Skin of body (tissue), 1 donor: ENCODE measurements at regions not wholly inside any gene's neighbourhood (a gene's known extent, or its start where the extent isn't known, plus 50 kb on each side); places are given as distances from the start of the nearest gene placed in this dataset.
"Not testable (repeated sequence)": the region's sequence is repeated elsewhere in the genome, so short reads cannot be mapped to it uniquely, and the experiment has no call there.

Experiments used
- DNase-seq: peaks from one replicate; lab custom pipeline; 2025; lab: John Stamatoyannopoulos, UW

DNA sequence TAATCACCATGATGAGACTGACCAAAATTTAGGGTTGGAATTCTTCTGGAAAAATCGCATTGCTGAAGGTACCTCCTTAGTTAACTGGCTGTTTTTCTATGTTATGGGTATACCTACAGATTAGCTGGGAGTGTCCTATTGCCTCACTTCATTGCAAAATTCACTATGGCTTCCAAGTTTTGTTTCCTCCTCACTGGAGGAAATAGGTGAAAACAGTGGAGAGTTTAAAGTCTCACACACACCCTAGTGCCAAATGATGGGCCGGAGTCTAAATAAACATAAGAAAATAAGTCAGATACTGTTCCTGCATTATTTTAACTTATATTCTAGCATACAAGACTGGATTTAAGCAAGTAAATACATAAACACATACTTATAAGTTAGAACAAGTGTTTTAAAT is 98.2 kb downstream of the AHR start:
- no peak for DNase-seq

DNA sequence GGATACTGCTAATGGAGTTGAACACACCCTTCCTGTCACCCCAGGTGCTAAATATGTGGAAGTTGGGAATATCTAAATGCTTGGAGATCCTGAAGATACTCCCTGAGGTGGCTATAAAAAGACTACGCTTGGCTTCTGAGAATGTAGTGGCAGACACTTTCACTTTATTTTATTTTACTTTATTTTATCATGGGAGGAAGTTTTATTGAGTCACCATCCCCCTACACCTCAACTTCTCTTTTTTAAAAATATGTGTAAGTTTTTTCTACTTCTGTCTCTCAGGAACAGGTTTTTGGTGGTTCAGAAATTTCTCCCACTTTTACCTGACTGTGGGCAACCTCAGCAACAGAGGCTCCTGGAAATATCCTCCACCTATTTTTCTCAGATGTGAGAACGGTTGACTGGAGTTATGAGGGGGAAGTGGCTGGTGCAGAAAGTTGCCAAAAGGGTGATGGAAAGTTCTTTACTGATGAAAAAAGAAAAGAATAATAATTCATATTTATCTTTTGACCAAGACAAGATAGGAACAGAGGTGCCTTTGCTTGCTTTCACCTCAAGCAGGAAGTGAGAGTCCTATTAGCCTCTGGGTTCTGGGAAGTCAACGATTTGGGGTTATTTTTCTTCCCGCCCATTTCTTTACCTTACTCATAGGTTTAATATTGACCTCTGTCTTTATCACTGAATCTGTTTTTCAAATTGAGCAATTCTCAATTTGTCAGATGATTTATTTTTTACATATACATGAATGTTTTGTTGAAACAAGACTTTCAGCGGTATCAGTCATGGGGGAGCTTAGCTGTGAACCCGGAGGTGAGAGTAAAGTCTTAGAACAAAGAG is 103.6 kb downstream of the AHR start:
- DNase-seq = no peak

DNA sequence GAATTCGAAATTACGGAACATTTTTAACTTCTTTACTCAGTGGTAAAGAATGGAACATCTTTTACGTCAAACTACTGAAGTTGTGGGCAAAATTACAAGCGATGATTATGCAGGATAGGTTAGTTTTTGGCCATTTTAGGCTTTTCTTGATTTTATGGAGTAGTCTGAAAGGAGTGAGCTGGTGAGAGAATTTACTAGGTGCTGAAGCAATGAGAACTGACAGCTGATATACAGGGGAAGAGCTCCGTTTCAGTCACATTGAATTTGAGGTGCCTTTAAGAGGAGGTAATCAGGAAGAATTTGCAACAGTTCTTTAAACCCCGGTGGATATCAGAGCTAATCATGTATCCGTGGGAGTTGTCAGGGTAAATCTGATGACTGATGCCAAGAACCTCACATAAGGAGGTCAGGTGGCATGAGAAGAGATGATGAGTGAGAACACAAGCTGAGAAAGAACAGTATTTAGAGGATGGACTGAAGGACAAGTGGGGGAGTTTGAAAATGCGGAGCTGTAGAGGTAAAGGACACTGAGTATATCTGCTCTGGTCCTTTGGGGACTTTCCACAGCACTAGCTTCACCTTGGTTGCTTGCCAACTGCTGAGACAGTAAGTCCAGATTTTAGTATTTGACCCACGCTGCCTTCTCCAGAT is 104.3 kb downstream of the AHR start:
- DNase-seq = no peak

DNA sequence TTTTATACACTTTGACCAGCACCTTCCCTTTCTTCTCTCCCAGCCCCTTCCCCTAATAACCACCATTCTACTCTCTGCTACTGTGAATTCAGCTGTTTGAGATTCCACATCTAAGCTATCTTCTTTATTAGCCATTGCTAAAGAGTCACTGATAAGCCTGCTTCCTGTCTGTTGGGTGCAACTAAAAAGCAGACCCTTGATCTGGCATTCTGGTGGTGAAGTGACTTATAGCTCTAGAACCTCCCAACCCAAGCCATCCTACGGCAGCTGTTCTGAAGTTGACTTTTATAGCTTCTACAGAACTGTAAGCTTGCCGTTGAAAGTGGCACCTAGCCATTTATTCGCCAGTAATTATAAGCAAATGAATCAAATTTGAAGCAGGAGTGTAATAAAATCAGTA is 105.6 kb downstream of the AHR start:
- DNase-seq = no peak

DNA sequence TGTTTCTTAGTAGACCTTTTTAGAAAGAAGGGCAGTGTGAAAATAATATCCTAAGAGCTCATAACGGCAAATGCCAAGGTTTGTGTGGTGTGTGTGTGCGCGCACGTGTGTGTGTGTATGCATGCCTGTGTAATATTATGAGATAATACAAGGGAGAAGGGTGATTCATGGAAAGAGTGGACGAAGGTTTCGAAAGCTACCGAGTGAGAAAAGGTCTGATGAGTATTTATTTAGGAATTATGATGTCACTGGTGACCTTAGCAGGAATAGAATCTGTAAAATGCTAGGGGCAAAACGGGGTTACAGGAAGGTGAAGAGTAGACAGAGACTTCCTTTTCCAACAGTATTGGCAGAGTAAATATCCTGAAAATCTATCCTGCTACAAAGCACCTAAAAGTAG is 107.3 kb downstream of the AHR start:
- no peak for DNase-seq

DNA sequence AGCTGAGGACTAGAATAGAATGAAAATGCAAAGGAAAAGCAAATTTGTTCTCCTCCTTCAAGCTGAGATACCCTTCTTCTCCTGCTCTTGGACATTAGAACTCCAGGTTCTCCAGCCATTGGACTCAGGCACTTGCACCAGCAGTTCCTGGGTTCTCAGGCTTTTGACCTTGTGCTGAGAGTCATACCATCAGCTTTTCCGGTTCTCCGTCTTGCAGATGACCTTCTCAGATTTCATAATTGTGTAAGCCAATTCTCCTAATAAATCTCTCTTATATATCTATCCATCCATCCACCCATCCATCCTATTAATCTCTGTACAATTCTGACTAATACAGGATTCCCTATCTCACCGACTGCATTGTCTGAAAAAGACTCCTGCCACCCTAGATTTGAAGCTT is 108.3 kb downstream of the AHR start:
- DNase-seq = no peak

DNA sequence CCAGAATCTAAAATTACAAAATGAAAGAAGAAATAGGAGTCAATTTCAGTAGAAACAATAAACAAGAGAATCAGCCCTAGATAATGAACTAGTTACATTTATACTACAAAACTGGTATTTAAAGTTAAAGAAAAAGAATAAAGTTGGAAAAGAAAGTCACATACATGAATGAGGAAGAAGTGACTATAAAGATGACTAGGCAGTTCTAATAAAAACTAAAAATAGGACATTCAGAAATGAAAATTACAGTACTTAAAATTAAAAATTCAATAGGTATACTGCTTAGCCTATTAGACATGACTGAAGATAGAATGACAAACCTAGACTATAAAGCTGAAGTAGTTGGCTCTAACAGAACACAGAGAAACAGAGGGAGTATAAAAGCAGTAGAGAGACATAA is 108.8 kb downstream of the AHR start:
- no peak for DNase-seq

DNA sequence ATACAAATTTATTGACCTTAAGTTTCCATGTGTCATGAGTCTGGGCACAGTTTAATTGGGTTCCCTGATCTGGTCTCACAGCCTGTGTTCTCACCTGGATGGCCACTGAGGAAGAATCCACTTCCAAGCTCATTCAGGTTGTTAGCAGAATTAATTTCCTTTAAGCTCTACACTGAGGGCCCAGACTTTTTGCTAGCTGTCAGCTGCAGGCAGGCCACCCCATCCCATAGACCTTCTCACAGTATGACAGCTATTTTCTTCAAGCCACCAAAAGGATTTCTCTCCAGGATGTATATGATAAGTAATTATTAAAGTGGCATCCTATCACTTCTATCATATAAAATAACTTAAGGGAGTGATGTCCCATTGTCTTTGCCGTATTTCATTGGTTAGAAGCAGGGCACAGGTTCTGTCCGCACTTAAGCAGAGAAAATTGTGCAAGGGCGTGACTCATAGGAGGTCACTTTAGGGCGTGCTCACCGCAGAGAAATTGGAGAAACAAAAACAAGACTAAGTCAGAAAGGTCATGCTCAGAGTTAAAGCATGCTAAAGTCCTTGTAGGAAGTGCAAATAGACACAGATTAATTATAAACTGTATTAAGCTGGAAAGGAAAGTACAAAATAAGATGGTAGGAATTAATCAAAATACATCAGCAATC is 109.9 kb downstream of the AHR start:
- no peak for DNase-seq

DNA sequence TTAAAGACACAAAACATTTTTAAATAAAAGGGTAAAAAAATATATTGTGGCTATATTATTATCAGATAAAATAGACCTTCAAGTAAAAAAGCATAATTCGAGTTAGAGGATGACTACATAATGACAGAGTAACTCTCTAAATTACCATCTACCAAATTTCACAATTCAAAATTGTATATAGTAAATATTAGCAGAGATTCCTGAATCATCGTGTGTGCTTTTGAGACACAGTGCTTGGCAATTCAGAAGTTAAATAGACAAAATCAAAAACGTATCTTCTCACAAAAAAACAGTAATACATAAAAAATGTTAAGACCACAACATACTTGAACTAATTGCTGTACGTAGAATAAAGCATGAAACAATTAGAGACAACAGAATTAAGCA is 110.4 kb downstream of the AHR start:
- DNase-seq = no peak

DNA sequence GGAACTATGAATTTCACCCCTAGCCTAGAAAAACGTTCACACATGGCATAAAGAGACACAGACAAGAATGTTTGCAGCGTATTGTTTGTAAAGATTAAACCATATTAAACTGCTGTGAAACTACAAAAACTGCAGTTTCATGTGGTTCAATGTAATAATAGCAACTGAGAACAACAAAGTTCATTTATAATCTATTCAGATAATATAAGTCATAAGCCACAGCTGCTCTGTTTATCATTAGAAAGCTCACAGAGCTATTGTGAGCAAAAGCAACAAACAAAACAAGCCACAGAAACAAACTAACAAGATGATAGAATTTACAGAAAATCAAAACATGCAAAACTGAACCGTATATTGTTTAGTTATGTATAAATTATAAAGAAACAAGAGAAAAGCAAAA is 113.5 kb downstream of the AHR start:
- no peak for DNase-seq

DNA sequence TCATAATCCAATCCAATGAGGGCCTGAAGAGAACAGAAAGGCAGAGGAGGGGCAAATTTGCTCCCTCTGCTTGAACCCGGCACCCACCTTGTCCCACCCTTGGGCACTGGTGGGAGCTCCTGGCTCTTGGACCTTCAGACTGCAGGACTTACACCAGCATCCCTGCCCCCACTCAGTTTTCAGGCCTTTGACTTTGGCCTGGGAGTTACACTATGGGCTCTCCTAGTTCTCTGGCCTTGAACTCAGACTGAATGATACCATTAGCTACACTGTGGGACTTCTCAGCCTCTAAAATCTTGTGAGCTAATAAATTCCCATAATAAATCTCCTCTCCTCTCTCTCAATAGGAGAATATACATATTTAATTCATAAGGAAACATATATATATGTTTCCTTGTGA is 114.4 kb downstream of the AHR start:
- no peak for DNase-seq

DNA sequence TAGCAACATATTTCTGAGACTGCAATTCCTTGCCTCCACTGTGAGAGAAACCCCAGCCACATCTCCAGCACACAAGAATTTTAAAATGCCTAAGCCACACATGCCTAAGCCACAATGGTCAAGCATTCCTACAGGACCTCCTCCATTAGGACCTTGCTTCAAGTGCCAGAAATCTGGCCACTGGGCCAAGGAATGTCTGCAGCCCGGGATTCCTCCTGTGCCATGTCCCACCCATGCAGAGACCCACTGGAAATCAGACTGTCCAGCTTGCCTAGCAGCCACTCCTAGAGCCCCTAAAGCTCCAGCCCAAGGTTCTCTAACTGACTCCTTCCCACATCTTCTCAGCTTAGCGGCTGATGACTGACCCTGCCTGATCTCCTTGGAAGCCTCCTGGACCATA is 117.5 kb downstream of the AHR start:
- no peak for DNase-seq

DNA sequence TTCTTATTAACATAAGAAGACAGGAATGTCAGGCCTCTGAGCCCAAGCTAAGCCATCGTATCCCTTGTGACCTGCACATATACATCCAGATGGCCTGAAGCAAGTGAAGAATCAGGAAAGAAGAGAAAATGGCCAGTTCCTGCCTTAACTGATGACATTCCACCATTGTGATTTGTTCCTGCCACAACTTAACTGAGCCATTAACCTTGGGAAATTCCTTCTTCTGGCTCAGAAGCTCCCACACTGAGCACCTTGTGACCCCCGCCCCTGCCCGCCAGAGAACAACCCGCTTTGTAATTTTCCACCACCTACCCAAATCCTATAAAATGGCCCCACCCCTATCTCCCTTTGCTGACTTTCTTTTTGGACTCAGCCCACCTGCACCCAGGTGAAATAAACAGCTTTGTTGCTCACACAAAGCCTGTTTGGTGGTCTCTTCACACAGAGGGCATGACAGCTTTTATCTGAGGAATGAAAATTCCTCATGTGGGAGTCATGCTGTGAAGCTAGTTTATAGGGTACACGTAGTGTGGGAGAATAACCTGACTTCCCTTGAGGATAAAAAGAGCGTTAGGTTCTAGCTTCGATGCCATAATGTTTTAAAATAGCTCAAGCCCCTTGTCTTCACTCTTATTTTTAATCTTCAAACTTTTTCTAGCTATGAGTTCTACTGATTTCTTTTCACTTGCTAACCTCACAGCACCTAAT is 122.0 kb downstream of the AHR start:
- not testable (repeated sequence) for DNase-seq

DNA sequence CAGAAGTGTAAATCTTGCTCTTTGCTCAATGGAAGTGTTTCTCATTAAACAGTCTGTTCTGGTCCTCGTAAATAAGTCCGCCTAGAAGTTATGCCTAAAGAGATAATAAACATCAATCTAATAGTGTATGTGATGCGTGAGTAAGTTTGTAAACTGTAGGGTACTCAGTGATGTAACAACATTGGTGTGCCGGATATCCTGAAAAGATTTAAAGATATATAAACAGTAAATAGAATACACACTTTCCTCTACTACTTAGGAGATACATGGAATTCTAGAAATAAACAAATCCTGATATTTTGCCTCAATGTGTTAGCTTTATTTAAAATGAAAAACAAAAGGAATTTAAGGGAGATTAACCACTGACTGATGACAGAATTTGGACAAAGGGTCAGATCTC is 123.5 kb downstream of the AHR start:
- no peak for DNase-seq

DNA sequence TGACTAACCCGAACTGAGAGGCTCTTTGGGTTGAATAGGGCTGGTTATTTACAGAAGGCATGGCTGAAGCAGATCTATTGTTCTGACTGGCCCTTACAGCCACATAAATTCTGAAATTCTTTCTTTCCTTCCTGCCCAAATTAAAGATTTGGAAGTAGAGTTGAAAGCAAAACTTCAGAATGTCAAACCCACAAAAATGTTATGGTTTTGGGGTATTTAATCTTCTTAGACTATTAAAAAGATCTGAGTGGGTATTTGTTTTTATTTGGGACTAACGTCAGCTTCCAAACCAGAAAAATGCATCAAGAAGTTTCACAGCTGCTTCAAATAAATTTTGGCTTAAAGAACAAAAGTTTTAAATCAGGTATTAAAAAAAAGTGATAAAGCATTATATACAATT is 124.5 kb downstream of the AHR start:
- DNase-seq = no peak

DNA sequence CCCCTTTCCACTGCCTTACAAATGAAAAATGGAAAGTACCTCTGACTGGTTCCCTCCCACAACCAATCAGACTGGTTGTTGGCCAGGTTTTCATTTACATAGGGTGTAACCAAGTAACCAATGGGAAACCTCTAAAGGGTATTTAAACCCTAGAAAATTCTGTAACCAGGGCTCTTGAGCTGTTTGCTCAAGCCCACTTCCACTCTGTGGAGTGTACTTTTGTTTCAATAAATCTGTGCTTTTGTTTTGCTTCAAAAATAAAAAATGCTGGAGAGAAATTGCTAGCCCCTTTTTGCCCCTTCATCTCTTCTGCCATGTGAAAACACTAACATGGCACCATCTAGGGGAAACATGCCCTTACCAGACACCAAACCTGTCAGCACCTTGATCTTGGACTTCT is 129.5 kb downstream of the AHR start:
- DNase-seq = no peak

DNA sequence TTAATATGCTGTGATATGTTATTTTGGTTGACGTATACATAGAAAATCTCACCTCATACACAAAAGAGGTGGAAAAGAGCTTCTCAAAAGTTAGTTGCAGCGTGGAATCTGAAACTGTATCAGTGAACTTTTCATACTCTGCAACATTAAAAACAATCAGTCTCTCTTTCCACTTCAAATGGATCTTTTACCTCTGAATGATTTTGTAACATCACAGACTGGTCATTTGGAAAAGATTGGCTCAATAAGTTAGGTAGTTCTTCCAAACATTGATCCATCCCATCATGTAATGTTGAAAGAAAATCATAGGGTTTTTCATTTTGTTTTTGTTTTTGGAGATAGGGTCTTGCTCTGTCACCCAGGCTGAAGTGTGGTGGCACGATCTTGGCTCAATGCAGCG is 131.1 kb downstream of the AHR start:
- DNase-seq = no peak

DNA sequence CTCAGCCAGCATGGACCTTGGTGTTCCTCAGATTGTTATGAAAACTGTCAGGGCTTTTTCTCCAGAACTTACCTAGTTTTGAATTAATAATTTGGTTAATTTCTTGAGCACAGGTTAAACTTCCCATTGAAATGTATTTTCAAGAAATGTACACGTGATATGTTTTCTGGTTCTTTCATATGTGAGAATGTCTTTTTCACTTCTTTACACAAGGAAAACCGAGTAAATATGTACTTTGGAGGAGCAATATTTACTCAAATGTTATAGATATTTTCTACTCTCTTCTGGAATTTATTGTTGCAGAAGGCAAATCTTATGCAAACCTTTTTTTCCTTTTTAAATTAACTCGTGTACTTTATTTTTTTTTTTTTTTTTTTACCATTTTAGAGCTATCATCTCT is 134.3 kb downstream of the AHR start:
- no peak for DNase-seq

DNA sequence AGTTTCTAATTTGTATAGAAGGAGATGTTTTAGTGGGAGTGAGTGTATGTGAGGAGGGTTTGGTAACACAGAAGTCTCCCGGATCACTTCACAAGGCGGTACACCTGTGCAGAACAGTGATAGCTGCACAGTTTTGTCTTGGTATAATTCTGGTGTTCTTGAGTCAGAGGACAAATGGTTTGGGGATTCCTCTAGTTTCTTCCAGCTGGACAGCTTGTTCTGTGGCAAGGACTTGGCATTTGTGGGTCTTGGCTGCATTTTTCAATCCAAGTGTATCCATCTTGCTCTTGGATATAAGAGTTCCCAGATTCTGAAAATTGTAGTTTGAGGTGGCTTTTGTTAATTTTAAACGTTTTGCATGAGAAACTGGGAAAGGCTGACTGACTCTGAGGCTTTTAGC is 135.7 kb downstream of the AHR start:
- DNase-seq = no peak

DNA sequence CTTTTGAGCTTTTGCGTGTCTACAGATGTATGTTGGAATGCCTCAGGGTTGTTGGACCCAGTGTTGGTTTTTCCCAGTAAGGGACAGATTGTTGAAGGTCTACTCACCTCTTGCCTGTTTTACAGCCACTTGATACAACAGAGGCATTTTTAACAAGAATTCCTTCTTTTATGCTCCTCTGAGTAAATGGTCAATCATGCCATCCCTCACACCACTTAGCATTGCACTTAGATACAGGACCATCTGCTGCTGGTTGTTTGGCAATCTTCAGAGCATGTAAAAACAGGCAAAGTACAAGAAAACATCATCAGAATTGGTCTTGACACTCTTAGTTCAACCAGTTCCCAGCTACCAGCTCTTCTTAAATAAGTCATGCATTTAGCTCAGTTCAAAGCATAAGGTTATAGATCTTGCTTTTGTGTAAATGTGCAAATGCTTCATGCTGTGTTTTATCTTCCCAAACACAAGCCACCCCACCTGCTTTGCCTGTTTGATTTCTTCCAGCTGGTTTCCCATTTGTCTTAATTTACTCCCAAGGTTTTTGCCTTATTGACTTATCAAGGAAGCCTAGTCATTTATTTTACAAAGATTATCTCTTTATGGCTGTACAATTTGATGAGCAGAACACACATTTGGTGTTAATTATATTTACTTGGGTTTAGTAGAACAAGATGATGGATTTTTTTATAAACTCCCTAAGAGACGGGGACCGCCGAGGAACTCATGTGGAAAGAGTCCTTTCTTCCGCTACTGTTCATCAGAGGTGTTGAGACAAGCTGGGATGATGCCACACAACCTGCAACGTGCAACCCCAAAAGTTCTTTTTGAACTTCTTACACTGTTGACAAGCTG is 136.6 kb downstream of the AHR start:
- no peak for DNase-seq

DNA sequence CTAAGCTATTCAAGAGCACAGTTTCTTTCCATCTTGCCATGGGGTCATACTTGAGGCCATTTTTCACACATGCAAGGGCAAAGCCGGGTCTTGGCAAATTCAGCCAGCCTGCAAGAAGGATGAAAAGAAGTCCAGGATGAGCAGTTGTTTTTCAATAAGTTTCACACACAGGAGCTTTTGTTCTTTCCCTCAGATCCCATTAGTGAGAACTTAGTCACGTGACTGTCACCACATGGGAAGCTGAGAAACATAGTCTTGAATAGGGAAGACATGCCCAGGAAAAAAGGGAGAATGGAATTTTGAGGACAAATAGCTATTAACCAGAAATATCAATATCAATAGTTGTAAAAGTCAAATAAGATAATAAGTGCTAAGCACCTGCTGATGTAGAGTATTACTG is 137.7 kb downstream of the AHR start:
- no peak for DNase-seq
